Parathyroid adenoma (tissue), 2 donors: ENCODE measurements at regions not wholly inside any gene's neighbourhood (a gene's known extent, or its start where the extent isn't known, plus 50 kb on each side); places are given as distances from the start of the nearest gene placed in this dataset.

Experiments
- H2AFZ ChIP-seq: fragments of 300-600 bp; sonication (generic); one replicate; pipeline ENCODE4 v1.7.0; 2017; ENCODE audit warnings: antibody characterized with exemption, mild to moderate bottlenecking
- H3K27ac ChIP-seq: fragments of 300-600 bp; sonication (generic); one replicate; pipeline ENCODE4 v1.7.0; 2017
- H3K27me3 ChIP-seq: fragments of 300-600 bp; sonication (generic); one replicate; pipeline ENCODE4 v1.7.0; 2017; ENCODE audit warnings: low read length; ENCODE audit not compliant: control insufficient read depth, insufficient read depth
- H3K36me3 ChIP-seq: fragments of 300-600 bp; sonication (generic); one replicate; pipeline ENCODE4 v1.7.0; 2017; ENCODE audit warnings: low read length; ENCODE audit not compliant: control insufficient read depth, insufficient read depth
- H3K4me1 ChIP-seq: fragments of 300-600 bp; sonication (generic); one replicate; pipeline ENCODE4 v1.7.0; 2017; ENCODE audit warnings: control low read depth
- H3K4me2 ChIP-seq: fragments of 300-600 bp; sonication (generic); one replicate; pipeline ENCODE4 v1.7.0; 2017; ENCODE audit warnings: low read length
- H3K4me3 ChIP-seq: fragments of 300-600 bp; sonication (generic); one replicate; pipeline ENCODE4 v1.7.0; 2017; ENCODE audit warnings: low read depth, low read length
- H3K79me2 ChIP-seq: fragments of 300-600 bp; sonication (generic); one replicate; pipeline ENCODE4 v1.7.0; 2017; ENCODE audit warnings: control low read depth
- H3K9ac ChIP-seq: fragments of 300-600 bp; sonication (generic); one replicate; pipeline ENCODE4 v1.7.0; 2017; ENCODE audit warnings: mild to moderate bottlenecking
- H3K9me3 ChIP-seq: fragments of 300-600 bp; sonication (generic); one replicate; pipeline ENCODE4 v1.7.0; 2017; ENCODE audit warnings: low read length; ENCODE audit not compliant: control insufficient read depth
- TF ChIP-seq, protein P1 (sequence below): fragments of 300-600 bp; sonication (generic); IDR thresholded peaks from one replicate; pipeline ENCODE4 v1.7.0; 2017; ENCODE audit warnings: antibody characterized with exemption, mild to moderate bottlenecking
- donor health status: primary hyperparathyroidism.

- Histone ChIP-seq H2AFZ (no peak overlapping the region), H3K4me2 (no peak overlapping the region), H3K27ac (no peak overlapping the region), H3K79me2 (no peaks in the 10 kb centered on the region), H3K36me3 (no peaks in the 10 kb centered on the region), H3K27me3 (no peaks in the 10 kb centered on the region), H3K9me3 (no peaks in the 10 kb centered on the region), H3K9ac (no peak overlapping the region), H3K4me1 (no peaks in the 10 kb centered on the region), H3K4me3 (no peak overlapping the region)
- TF ChIP-seq, protein P1, sequence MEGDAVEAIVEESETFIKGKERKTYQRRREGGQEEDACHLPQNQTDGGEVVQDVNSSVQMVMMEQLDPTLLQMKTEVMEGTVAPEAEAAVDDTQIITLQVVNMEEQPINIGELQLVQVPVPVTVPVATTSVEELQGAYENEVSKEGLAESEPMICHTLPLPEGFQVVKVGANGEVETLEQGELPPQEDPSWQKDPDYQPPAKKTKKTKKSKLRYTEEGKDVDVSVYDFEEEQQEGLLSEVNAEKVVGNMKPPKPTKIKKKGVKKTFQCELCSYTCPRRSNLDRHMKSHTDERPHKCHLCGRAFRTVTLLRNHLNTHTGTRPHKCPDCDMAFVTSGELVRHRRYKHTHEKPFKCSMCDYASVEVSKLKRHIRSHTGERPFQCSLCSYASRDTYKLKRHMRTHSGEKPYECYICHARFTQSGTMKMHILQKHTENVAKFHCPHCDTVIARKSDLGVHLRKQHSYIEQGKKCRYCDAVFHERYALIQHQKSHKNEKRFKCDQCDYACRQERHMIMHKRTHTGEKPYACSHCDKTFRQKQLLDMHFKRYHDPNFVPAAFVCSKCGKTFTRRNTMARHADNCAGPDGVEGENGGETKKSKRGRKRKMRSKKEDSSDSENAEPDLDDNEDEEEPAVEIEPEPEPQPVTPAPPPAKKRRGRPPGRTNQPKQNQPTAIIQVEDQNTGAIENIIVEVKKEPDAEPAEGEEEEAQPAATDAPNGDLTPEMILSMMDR = no peak
Observed at GRCh38 chr21:43339668-43340067, 87.3 kb downstream of the SIK1 start.

DNA sequence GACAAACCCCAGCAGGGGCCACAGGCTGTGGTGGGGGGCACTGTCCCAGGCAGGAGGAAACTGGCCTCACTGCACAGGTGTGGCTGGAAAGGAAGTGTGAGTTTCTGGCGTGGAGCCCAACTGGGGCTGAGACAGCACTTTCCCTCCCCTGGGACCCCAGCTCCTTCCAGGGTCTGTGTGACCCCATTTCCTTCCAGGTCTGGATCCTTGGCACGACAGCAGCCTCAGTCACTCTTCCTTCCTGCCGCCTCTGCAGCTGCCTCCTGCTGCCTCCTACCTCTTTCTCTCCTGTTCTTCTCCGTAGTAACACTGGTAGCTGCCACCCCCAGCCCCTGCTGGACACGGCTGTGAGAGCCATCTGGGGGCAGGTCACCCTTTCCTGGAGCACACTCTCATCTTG lies 88.0 kb downstream of the SIK1 start:
- Histone ChIP-seq H3K36me3 (no peaks in the 10 kb centered on the region), H3K79me2 (no peaks in the 10 kb centered on the region), H2AFZ (no peak overlapping the region), H3K27ac (no peak overlapping the region), H3K4me2 (no peak overlapping the region), H3K4me1 (no peaks in the 10 kb centered on the region), H3K9ac (no peak overlapping the region), H3K9me3 (no peaks in the 10 kb centered on the region), H3K27me3 (no peaks in the 10 kb centered on the region), H3K4me3 (no peak overlapping the region)
- TF ChIP-seq, protein P1 = no peak

- no peaks in the 10 kb centered on the region for H3K27me3 ChIP-seq
- no peaks in the 10 kb centered on the region for H3K36me3 ChIP-seq
- TF ChIP-seq, protein P1 = no peak
- peaks cover 2% of the 10 kb centered on the region for H3K4me1 ChIP-seq
- H2AFZ ChIP-seq = no peak overlapping the region
- H3K9ac ChIP-seq = no peak overlapping the region
- no peak overlapping the region for H3K4me3 ChIP-seq
- no peak overlapping the region for H3K27ac ChIP-seq
- no peaks in the 10 kb centered on the region for H3K79me2 ChIP-seq
- no peak overlapping the region for H3K4me2 ChIP-seq
- no peaks in the 10 kb centered on the region for H3K9me3 ChIP-seq
Observed at GRCh38 chr21:43337901-43338655, 88.9 kb downstream of the SIK1 start.

DNA sequence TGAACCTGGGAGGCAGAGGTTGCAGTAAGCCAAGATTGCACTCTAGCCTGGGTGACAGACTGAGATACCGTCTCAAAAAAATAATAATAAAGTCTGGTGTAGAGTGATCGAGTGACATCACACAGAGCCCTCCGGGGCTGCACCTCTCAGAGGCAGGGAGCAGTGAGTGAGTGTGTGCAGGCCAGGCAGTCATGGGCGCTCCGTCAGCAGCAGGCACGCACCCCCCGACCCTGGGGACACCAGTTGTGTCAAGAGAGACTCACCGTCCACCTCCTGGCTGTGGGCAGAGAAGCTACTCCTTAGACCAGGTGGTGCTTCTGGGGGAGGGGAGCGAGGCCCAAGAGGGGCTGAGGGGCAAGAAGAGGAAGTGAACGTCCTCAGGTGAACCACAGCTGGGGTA lies 91.8 kb downstream of the SIK1 start:
- Histone ChIP-seq H2AFZ (no peak overlapping the region), H3K27me3 (no peaks in the 10 kb centered on the region), H3K27ac (no peak overlapping the region), H3K9ac (no peak overlapping the region), H3K79me2 (no peaks in the 10 kb centered on the region), H3K4me1 (peaks cover 2% of the 10 kb centered on the region), H3K4me2 (no peak overlapping the region), H3K4me3 (no peak overlapping the region), H3K36me3 (no peaks in the 10 kb centered on the region), H3K9me3 (no peaks in the 10 kb centered on the region)
- TF ChIP-seq, protein P1 = no peak
